HepG2 (cell line): ENCODE measurements at regions not wholly inside any gene's neighbourhood (a gene's known extent, or its start where the extent isn't known, plus 50 kb on each side); places are given as distances from the start of the nearest gene placed in this dataset.

Experiments
- ATAC-seq: fragments of 200-7000 bp; cut with Tn5 transposase; 3 replicates; pipeline ENCODE4 v1.9.1; 2020; ENCODE audit warnings: mild to moderate bottlenecking, moderate library complexity
- BruUV-seq: library from RNA; stranded (reverse); fragments of 400-500 nt; replicated peaks from 2 replicates; lab custom pipeline; 2021; lab: Mats Ljungman, UMichigan
- CTCF ChIA-PET: fragments of 300-600 bp; formaldehyde crosslinking; extraction: SDS; loops from one replicate; lab custom pipeline; 2021; ENCODE audit warnings: low total read pairs, inconsistent platforms, low intra/inter-chr PET ratio; lab: Yijun Ruan, JAX
- POLR2A ChIA-PET: fragments of 350-600 bp; sonication (Branson Sonifier 250); formaldehyde crosslinking; loops from one replicate; lab custom pipeline; 2020; ENCODE audit warnings: antibody characterized with exemption, inconsistent platforms; lab: Yijun Ruan, JAX
- DNase-seq: peaks from one replicate; pipeline ENCODE4 v3.0.0-alpha.2; 2015; ENCODE audit warnings: low spot score
- FAIRE-seq: peaks from 3 replicates; lab custom pipeline; 2011; peaks lifted over from hg19 to GRCh38; lab: Jason Lieb, UNC
- H2AFZ ChIP-seq: one replicate; pipeline ENCODE4 v1.6.1; 2011; ENCODE audit warnings: low read length, inconsistent platforms
- H3K27ac ChIP-seq: fragments of 300-600 bp; 3 replicates; pipeline ENCODE4 v1.8.0; 2011; ENCODE audit warnings: mixed run types, mild to moderate bottlenecking, mixed read lengths, low read length, inconsistent platforms; ENCODE audit not compliant: insufficient read depth; ENCODE audit errors: extremely low read length
- H3K27me3 ChIP-seq, 2 experiments: fragments of 200-600 bp in 1 of 2; 2 replicates in 1 of 2; 3 replicates in 1 of 2; pipeline versions ENCODE4 v1.6.0 to v1.8.0; 2011; ENCODE audit warnings: low read length in 2 of 2, mild to moderate bottlenecking in 2 of 2, moderate library complexity in 2 of 2, inconsistent platforms in 1 of 2; ENCODE audit not compliant: insufficient read depth in 2 of 2, control insufficient read depth in 1 of 2
- H3K36me3 ChIP-seq, 2 experiments: fragments of 200-600 bp in 1 of 2; replicated peaks in 1 of 2; 2 replicates in 1 of 2; 3 replicates in 1 of 2; pipeline versions ENCODE4 v1.5.1 to v1.8.0; 2011; ENCODE audit warnings: low read length in 2 of 2, inconsistent platforms in 1 of 2; ENCODE audit not compliant: insufficient read depth in 2 of 2, control insufficient read depth in 1 of 2
- H3K4me1 ChIP-seq: 2 replicates; pipeline ENCODE4 v1.5.1; 2012; ENCODE audit warnings: low read length, inconsistent platforms; ENCODE audit not compliant: insufficient read depth
- H3K4me2 ChIP-seq: 2 replicates; pipeline ENCODE4 v1.6.0; 2011; ENCODE audit warnings: low read depth, low read length, inconsistent platforms
- H3K4me3 ChIP-seq, 3 experiments: fragments of 200-600 bp in 1 of 3; sonication (generic), shearing (Covaris generic) in 1 of 3; replicated peaks in 1 of 3; 2 replicates each; pipeline ENCODE4 v1.5.1; 2011 to 2016; ENCODE audit warnings: low read length in 3 of 3, inconsistent platforms in 2 of 3, low read depth in 2 of 3, mild to moderate bottlenecking in 2 of 3, control low read depth in 1 of 3, mixed read lengths in 1 of 3; ENCODE audit not compliant: insufficient read depth in 1 of 3
- H3K79me2 ChIP-seq: one replicate; pipeline ENCODE4 v1.6.1; 2011; ENCODE audit warnings: low read length, inconsistent platforms; ENCODE audit not compliant: insufficient read depth
- H3K9ac ChIP-seq: 2 replicates; pipeline ENCODE4 v1.6.0; 2011; ENCODE audit warnings: mild to moderate bottlenecking, low read depth, low read length, inconsistent platforms; ENCODE audit not compliant: insufficient read depth
- H3K9me3 ChIP-seq: 2 replicates; pipeline ENCODE4 v1.5.1; 2012; ENCODE audit warnings: mild to moderate bottlenecking, low read length
- H4K20me1 ChIP-seq: 2 replicates; pipeline ENCODE4 v1.6.0; 2011; ENCODE audit warnings: inconsistent platforms, mild to moderate bottlenecking, low read length, moderate library complexity; ENCODE audit not compliant: insufficient read depth
- BRCA1 ChIP-seq: sonication (generic); formaldehyde crosslinking; IDR thresholded peaks from 2 replicates; pipeline ENCODE4 v1.4.0; 2020; ENCODE audit warnings: missing genetic modification reagents
- CENPX ChIP-seq: sonication (generic); formaldehyde crosslinking; IDR thresholded peaks from 2 replicates; pipeline ENCODE4 v1.9.0; 2021; ENCODE audit warnings: mild to moderate bottlenecking, missing genetic modification reagents, moderate library complexity
- CTCF ChIP-seq: sonication (generic); formaldehyde crosslinking; IDR thresholded peaks from 2 replicates; pipeline ENCODE4 v1.5.0; 2020; ENCODE audit warnings: mild to moderate bottlenecking, missing genetic modification reagents, moderate library complexity
- E2F1 ChIP-seq: sonication (generic); formaldehyde crosslinking; IDR thresholded peaks from 2 replicates; pipeline ENCODE4 v1.5.0; 2020; ENCODE audit warnings: missing genetic modification reagents
- ETV5 ChIP-seq: IDR thresholded peaks from 2 replicates; pipeline ENCODE4 v1.6.1; 2018; ENCODE audit warnings: missing biosample characterization, missing genetic modification reagents, inconsistent platforms, borderline replicate concordance
- GABPA ChIP-seq, 2 experiments: IDR thresholded peaks; 2 replicates each; pipeline ENCODE4 v1.6.1; 2011 to 2016; ENCODE audit warnings: low read depth in 2 of 2, low read length in 1 of 2, missing biosample characterization in 1 of 2, missing genetic modification characterization in 1 of 2
- GABPB1 ChIP-seq: IDR thresholded peaks from 2 replicates; pipeline ENCODE4 v1.6.1; 2016; ENCODE audit warnings: mild to moderate bottlenecking, missing genetic modification reagents, moderate library complexity, missing compliant biosample characterization
- KLF11 ChIP-seq: IDR thresholded peaks from 2 replicates; pipeline ENCODE4 v1.6.1; 2016; ENCODE audit warnings: missing compliant biosample characterization
- MYPOP ChIP-seq: sonication (generic); formaldehyde crosslinking; IDR thresholded peaks from 2 replicates; pipeline ENCODE4 v1.8.1; 2023; ENCODE audit warnings: mild to moderate bottlenecking, moderate library complexity, missing genetic modification reagents
- PAF1 ChIP-seq: IDR thresholded peaks from 2 replicates; pipeline ENCODE4 v1.6.1; 2016; ENCODE audit warnings: missing genetic modification reagents, missing compliant biosample characterization
- RAD21 ChIP-seq: fragments of 450-650 bp; formaldehyde crosslinking; IDR thresholded peaks from 2 replicates; pipeline ENCODE4 v1.5.0; 2020; ENCODE audit warnings: mild to moderate bottlenecking
- SALL2 ChIP-seq: sonication (generic); formaldehyde crosslinking; IDR thresholded peaks from 2 replicates; pipeline ENCODE4 v1.8.1; 2023; ENCODE audit warnings: mild to moderate bottlenecking, missing genetic modification reagents, inconsistent platforms
- STAG1 ChIP-seq: sonication (generic); formaldehyde crosslinking; IDR thresholded peaks from 2 replicates; pipeline ENCODE4 v1.4.0; 2020; ENCODE audit warnings: missing genetic modification reagents
- XRCC5 ChIP-seq: fragments of 200-400 bp; formaldehyde crosslinking; optimal IDR thresholded peaks from 2 replicates; pipeline ENCODE3; 2017; ENCODE audit warnings: mild to moderate bottlenecking, low read length
- ZFX ChIP-seq: sonication (generic); formaldehyde crosslinking; IDR thresholded peaks from 2 replicates; pipeline ENCODE4 v1.4.0; 2020; ENCODE audit warnings: mild to moderate bottlenecking, low read depth, missing genetic modification reagents, moderate library complexity
- ZNF12 ChIP-seq: sonication (generic); formaldehyde crosslinking; IDR thresholded peaks from 2 replicates; pipeline ENCODE4 v1.5.0; 2020; ENCODE audit warnings: missing genetic modification reagents
- WGBS: methylation state at CpG from one replicate; pipeline ENCODE4 v1.1.6; 2017; ENCODE audit warnings: low lambda C conversion rate; 5-methylcytosine and 5-hydroxymethylcytosine counted together
- in situ Hi-C: cut with HindIII; loops from 2 replicates; pipeline ENCODE4 v1.10.0; 2017; ENCODE audit warnings: low pct_unique_long_range_greater_than_20kb; ENCODE audit not compliant: extremely low pct_ligation_motif_present
- intact Hi-C: fragments of 100-400 bp; cut with micrococcal nuclease; formaldehyde crosslinking; loops from one replicate; pipeline ENCODE4 v1.10.0; 2022; ENCODE audit not compliant: unreplicated experiment
- TF ChIP-seq, protein P1 (sequence below): IDR thresholded peaks from 2 replicates; pipeline ENCODE4 v1.4.0; 2020; ENCODE audit warnings: mild to moderate bottlenecking, missing genetic modification reagents

- no peak overlapping the region for H3K9ac ChIP-seq
- H3K27ac ChIP-seq = no peak overlapping the region
- WGBS = 23% methylated on average over 13 of the region's 13 CpGs
- peaks cover 0 to 6% of the 10 kb centered on the region in 2 experiments; a peak in 1 of 5 replicates for H3K27me3 ChIP-seq
- POLR2A ChIA-PET = no interaction called here
- no peak overlapping the region for H2AFZ ChIP-seq
- intact Hi-C loops = loop anchor here (1.0 to 5.0 kb wide), 2 partner anchors 122 to 276 kb away; no protein-coding TSS in a partner anchor
- DNase-seq (peak; percentile 18), ATAC-seq (peak; percentile 95), FAIRE-seq (peak; percentile 23)
- H3K79me2 ChIP-seq = no peaks in the 10 kb centered on the region
- no peaks in the 10 kb centered on the region for H3K4me1 ChIP-seq
- H3K4me2 ChIP-seq = no peak overlapping the region
- no peaks in the 10 kb centered on the region for H3K9me3 ChIP-seq
- H4K20me1 ChIP-seq = no peaks in the 10 kb centered on the region
- in situ Hi-C loops = loop anchor here (10.0 kb wide), 1 partner anchor 275 kb away; the partner anchor contains the start of gene CLDN11
- CTCF ChIA-PET = interaction anchor here (1.2 to 3.0 kb wide), 2 partner anchors 276 to 380 kb away, joined by 7 to 32 read pairs; no protein-coding TSS in a partner anchor
- BruUV-seq = no TSS peak
- H3K4me3 ChIP-seq = no peak overlapping the region
- H3K36me3 ChIP-seq = no peaks in the 10 kb centered on the region
- TF ChIP-seq E2F1 (CRISPR knock-in tag) (no peak), PAF1 (CRISPR knock-in tag) (no peak), GABPA (IDR thresholded peaks at IDR 0.05; ENCODE audit: low read depth, low read length) (no peak), GABPA (CRISPR knock-in tag; IDR thresholded peaks at IDR 0.05; ENCODE audit: low read depth) (peak; percentile 57), BRCA1 (CRISPR knock-in tag) (no peak), KLF11 (no peak), STAG1 (CRISPR knock-in tag) (peak; percentile 76), CTCF (peak; percentile 78), MYPOP (CRISPR knock-in tag) (no peak), RAD21 (CRISPR knock-in tag) (peak; percentile 68), ZFX (CRISPR knock-in tag) (peak; percentile 34; the same call in 1 of the 2 replicates), ZNF12 (CRISPR knock-in tag) (no peak), SALL2 (CRISPR knock-in tag) (no peak), CENPX (CRISPR knock-in tag) (no peak), ETV5 (CRISPR knock-in tag) (peak; percentile 32; the same call in 1 of the 2 replicates), XRCC5 (peak; percentile 68), GABPB1 (CRISPR knock-in tag) (peak; percentile 70)
- TF ChIP-seq, protein P1, sequence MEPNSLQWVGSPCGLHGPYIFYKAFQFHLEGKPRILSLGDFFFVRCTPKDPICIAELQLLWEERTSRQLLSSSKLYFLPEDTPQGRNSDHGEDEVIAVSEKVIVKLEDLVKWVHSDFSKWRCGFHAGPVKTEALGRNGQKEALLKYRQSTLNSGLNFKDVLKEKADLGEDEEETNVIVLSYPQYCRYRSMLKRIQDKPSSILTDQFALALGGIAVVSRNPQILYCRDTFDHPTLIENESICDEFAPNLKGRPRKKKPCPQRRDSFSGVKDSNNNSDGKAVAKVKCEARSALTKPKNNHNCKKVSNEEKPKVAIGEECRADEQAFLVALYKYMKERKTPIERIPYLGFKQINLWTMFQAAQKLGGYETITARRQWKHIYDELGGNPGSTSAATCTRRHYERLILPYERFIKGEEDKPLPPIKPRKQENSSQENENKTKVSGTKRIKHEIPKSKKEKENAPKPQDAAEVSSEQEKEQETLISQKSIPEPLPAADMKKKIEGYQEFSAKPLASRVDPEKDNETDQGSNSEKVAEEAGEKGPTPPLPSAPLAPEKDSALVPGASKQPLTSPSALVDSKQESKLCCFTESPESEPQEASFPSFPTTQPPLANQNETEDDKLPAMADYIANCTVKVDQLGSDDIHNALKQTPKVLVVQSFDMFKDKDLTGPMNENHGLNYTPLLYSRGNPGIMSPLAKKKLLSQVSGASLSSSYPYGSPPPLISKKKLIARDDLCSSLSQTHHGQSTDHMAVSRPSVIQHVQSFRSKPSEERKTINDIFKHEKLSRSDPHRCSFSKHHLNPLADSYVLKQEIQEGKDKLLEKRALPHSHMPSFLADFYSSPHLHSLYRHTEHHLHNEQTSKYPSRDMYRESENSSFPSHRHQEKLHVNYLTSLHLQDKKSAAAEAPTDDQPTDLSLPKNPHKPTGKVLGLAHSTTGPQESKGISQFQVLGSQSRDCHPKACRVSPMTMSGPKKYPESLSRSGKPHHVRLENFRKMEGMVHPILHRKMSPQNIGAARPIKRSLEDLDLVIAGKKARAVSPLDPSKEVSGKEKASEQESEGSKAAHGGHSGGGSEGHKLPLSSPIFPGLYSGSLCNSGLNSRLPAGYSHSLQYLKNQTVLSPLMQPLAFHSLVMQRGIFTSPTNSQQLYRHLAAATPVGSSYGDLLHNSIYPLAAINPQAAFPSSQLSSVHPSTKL = no peak
Measured at GRCh38 chr3:170689893-170690660, 104.2 kb upstream of the SLC7A14 start.
